ENCODE measurements at regions not wholly inside any gene's neighbourhood (a gene's known extent, or its start where the extent isn't known, plus 50 kb on each side); places are given as distances from the start of the nearest gene placed in this dataset.

GRCh38 chr6:95071464-95071863 is 505.9 kb upstream of the MANEA start:
- no peak for DNase-seq (ENCODE audit: low read depth in 3 of 3)

GRCh38 chr6:95078457-95078856 is 498.9 kb upstream of the MANEA start:
- DNase-seq (ENCODE audit: low read depth in 3 of 3), result no peak

- no peak for DNase-seq (ENCODE audit: low read depth in 3 of 3)
These were observed 496.1 kb upstream of the MANEA start for GRCh38 chr6:95081231-95081630.

- DNase-seq (ENCODE audit: low read depth in 3 of 3), result no peak
These were observed 495.4 kb upstream of the MANEA start for GRCh38 chr6:95081949-95082348.

- DNase-seq (ENCODE audit: low read depth in 3 of 3), result no peak
These were observed 493.8 kb upstream of the MANEA start for GRCh38 chr6:95083506-95083905.

- DNase-seq (ENCODE audit: low read depth in 3 of 3), result no peak
These were observed 492.5 kb upstream of the MANEA start for GRCh38 chr6:95084867-95085266.

- no peak for DNase-seq (ENCODE audit: low read depth in 3 of 3)
These were observed 489.8 kb upstream of the MANEA start for GRCh38 chr6:95087394-95088097.

- DNase-seq (ENCODE audit: low read depth in 3 of 3), result no peak
These were observed 485.4 kb upstream of the MANEA start for GRCh38 chr6:95091823-95092436.

GRCh38 chr6:95093154-95093553 is 484.2 kb upstream of the MANEA start:
- DNase-seq (ENCODE audit: low read depth in 3 of 3), result no peak

GRCh38 chr6:95094751-95095663 is 482.3 kb upstream of the MANEA start:
- DNase-seq (ENCODE audit: low read depth in 3 of 3), result no peak

- no peak for DNase-seq (ENCODE audit: low read depth in 3 of 3)
These were observed 481.5 kb upstream of the MANEA start for GRCh38 chr6:95095855-95096254.

- DNase-seq (ENCODE audit: low read depth in 3 of 3), result no peak
These were observed 477.9 kb upstream of the MANEA start for GRCh38 chr6:95099410-95099809.

- no peak for DNase-seq (ENCODE audit: low read depth in 3 of 3)
These were observed 468.1 kb upstream of the MANEA start for GRCh38 chr6:95109212-95109611.

GRCh38 chr6:95110767-95111166 is 466.6 kb upstream of the MANEA start:
- no peak for DNase-seq (ENCODE audit: low read depth in 3 of 3)

- no peak for DNase-seq (ENCODE audit: low read depth in 3 of 3)
These were observed 460.1 kb upstream of the MANEA start for GRCh38 chr6:95117236-95117635.

GRCh38 chr6:95119927-95120326 is 457.4 kb upstream of the MANEA start:
- no peak for DNase-seq (ENCODE audit: low read depth in 3 of 3)

GRCh38 chr6:95120984-95121383 is 456.4 kb upstream of the MANEA start:
- DNase-seq (ENCODE audit: low read depth in 3 of 3), result no peak

GRCh38 chr6:95127261-95127660 is 450.1 kb upstream of the MANEA start:
- DNase-seq (ENCODE audit: low read depth in 3 of 3), result no peak

GRCh38 chr6:95128439-95128838 is 448.9 kb upstream of the MANEA start:
- no peak for DNase-seq (ENCODE audit: low read depth in 3 of 3)

- DNase-seq (ENCODE audit: low read depth in 3 of 3), result no peak
These were observed 448.4 kb upstream of the MANEA start for GRCh38 chr6:95128947-95129346.

GRCh38 chr6:95133578-95133977 is 443.8 kb upstream of the MANEA start:
- DNase-seq (ENCODE audit: low read depth in 3 of 3), result no peak

GRCh38 chr6:95135182-95135581 is 442.2 kb upstream of the MANEA start:
- DNase-seq (ENCODE audit: low read depth in 3 of 3), result no peak

GRCh38 chr6:95142101-95142500 is 435.2 kb upstream of the MANEA start:
- DNase-seq (ENCODE audit: low read depth in 3 of 3), result no peak

All from stimulated activated CD4-positive, alpha-beta T cell treated with anti-CD3 and anti-CD28 coated beads, TNF-alpha, amount 100 ng/mL, for 24 hours (primary cell).